ENCODE measurements at regions not wholly inside any gene's neighbourhood (a gene's known extent, or its start where the extent isn't known, plus 50 kb on each side); places are given as distances from the start of the nearest gene placed in this dataset.

DNA sequence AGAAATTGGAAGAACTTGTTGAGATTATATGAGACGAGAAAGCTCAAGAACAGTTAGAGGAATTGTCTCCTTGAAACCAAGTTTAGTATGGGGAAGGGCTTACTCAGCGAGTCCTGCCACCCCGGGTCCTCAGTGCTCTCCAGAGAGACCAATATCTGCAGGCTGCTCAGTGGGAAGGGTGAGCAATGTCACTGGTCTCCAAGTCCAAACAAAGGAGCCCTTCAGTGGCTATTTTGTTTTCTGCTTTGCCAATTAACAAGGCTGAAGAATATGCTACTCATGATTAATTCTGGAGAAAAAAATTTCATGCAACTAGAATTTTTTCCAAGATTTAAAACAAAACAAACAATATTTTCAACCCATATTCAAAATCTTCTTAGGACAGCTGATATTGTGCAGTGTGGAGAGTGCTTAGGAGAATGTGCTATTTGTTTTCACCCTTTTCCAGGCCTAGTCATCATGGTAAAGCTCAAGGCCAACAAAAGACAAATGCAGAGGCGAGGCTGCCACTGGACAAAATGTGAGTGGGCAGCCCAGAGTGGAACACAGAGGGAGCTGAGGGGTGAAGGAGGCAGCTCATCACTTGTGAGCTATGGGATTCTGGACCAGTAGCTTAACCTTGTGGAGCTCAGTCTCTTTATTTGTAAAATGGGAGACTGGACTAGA, 83.8 kb upstream of the TMEM17 start:
- no peaks in the 10 kb centered on the region for H3K36me3 Mint-ChIP-seq (ENCODE audit: low read depth)
- H3K4me3 Mint-ChIP-seq = no peak overlapping the region
- peaks cover 4% of the 10 kb centered on the region for H3K27me3 Mint-ChIP-seq (ENCODE audit: low read depth, poor library complexity)
- no peak for DNase-seq
- no peak overlapping the region for H3K27ac Mint-ChIP-seq
- no peaks in the 10 kb centered on the region for H3K4me1 Mint-ChIP-seq
- peaks cover 17% of the 10 kb centered on the region for H3K9me3 Mint-ChIP-seq
- TF ChIP-seq, protein P1, sequence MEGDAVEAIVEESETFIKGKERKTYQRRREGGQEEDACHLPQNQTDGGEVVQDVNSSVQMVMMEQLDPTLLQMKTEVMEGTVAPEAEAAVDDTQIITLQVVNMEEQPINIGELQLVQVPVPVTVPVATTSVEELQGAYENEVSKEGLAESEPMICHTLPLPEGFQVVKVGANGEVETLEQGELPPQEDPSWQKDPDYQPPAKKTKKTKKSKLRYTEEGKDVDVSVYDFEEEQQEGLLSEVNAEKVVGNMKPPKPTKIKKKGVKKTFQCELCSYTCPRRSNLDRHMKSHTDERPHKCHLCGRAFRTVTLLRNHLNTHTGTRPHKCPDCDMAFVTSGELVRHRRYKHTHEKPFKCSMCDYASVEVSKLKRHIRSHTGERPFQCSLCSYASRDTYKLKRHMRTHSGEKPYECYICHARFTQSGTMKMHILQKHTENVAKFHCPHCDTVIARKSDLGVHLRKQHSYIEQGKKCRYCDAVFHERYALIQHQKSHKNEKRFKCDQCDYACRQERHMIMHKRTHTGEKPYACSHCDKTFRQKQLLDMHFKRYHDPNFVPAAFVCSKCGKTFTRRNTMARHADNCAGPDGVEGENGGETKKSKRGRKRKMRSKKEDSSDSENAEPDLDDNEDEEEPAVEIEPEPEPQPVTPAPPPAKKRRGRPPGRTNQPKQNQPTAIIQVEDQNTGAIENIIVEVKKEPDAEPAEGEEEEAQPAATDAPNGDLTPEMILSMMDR (IDR thresholded peaks at IDR 0.05) = no peak

DNA sequence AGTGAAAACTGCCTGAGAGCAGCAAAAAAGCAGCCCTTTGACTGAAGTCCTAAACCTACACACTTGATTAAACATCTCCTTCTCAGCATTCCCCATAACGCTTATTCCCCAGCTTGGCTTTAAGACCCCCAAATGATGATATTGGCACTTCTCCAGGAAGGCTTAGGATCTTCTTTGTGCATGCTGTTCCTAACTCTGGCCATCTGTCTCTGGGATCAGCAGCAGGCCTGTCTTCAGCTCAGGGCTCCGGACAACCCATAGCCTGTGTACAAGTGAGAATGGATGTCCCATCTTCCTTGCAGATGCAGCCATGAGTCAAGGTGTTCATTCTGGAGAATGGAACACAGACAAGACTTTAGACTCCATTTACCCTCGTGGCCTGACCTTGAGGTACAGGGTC, 81.6 kb upstream of the TMEM17 start:
- H3K36me3 Mint-ChIP-seq (ENCODE audit: low read depth) = no peaks in the 10 kb centered on the region
- peaks cover 4% of the 10 kb centered on the region for H3K27me3 Mint-ChIP-seq (ENCODE audit: low read depth, poor library complexity)
- H3K9me3 Mint-ChIP-seq = peaks cover 17% of the 10 kb centered on the region
- H3K27ac Mint-ChIP-seq = no peak overlapping the region
- no peak for DNase-seq
- no peaks in the 10 kb centered on the region for H3K4me1 Mint-ChIP-seq
- TF ChIP-seq, protein P1 (IDR thresholded peaks at IDR 0.05) = no peak
- H3K4me3 Mint-ChIP-seq = no peak overlapping the region

DNA sequence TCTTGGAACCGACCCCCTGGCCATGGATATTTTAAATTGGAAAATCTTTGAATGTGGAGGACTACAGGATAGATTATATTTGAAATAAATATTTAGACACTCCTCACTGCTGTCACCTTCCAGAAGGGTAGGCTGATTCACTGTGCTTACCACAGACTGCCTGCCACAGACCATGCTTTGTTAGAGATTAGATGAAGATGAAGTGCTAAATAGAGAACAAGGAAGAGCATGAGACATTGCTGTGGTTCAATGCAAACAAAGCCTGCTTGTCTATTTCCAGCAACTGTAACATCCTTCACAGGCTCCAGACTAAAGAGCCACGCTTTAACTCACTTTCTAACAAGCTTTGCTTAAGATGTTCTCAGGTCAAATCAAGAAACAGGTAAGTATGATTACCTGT, 81.0 kb upstream of the TMEM17 start:
- H3K27ac Mint-ChIP-seq = no peak overlapping the region
- no peaks in the 10 kb centered on the region for H3K4me1 Mint-ChIP-seq
- H3K27me3 Mint-ChIP-seq (ENCODE audit: low read depth, poor library complexity) = peaks cover 4% of the 10 kb centered on the region
- H3K4me3 Mint-ChIP-seq = no peak overlapping the region
- H3K9me3 Mint-ChIP-seq = peaks cover 17% of the 10 kb centered on the region
- no peaks in the 10 kb centered on the region for H3K36me3 Mint-ChIP-seq (ENCODE audit: low read depth)
- TF ChIP-seq, protein P1 (IDR thresholded peaks at IDR 0.05) = no peak
- no peak for DNase-seq

DNA sequence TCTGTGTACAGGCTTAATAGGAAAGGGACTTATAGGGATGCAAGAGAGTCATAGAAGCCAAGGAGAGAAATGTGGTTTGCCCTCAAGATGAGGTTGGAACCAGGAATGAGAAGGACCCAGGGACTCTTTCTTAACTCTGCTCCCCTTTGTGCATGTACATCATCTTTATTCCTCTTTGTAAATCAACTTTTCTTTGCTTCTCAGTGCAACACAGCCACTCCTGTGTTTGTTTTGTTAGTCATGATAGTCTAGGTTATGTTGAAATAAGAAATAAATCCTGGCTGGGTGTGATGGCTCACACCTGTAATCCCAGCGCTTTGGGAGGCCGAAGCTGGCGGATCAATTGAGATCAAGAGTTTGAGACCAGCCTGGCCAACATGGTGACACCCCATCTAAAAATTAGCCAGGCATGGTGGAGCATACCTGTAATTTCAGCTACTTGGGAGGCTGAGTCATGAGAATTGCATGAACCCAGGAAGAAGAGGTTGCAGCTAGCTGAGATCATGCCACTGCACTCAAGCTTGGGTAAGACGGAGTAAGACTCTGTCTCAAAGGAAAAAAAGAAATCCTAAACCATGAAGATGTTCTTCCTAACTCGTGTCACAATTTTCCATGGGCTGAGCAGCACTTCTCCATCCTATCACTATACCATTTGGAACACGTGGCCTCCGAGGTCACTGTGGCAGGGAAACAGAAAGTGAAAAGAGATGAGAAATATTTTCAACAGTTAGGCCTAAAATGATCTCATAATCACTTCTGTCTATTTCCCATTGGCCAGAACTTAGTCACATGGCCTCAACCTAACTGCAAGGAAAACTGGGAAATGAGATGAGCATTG, 73.0 kb upstream of the TMEM17 start:
- no peak overlapping the region for H3K27ac Mint-ChIP-seq
- H3K4me1 Mint-ChIP-seq = no peaks in the 10 kb centered on the region
- no peaks in the 10 kb centered on the region for H3K9me3 Mint-ChIP-seq
- DNase-seq = no peak
- TF ChIP-seq, protein P1 (IDR thresholded peaks at IDR 0.05) = no peak
- no peak overlapping the region for H3K4me3 Mint-ChIP-seq
- no peaks in the 10 kb centered on the region for H3K36me3 Mint-ChIP-seq (ENCODE audit: low read depth)
- H3K27me3 Mint-ChIP-seq (ENCODE audit: low read depth, poor library complexity) = peaks cover 12% of the 10 kb centered on the region

DNA sequence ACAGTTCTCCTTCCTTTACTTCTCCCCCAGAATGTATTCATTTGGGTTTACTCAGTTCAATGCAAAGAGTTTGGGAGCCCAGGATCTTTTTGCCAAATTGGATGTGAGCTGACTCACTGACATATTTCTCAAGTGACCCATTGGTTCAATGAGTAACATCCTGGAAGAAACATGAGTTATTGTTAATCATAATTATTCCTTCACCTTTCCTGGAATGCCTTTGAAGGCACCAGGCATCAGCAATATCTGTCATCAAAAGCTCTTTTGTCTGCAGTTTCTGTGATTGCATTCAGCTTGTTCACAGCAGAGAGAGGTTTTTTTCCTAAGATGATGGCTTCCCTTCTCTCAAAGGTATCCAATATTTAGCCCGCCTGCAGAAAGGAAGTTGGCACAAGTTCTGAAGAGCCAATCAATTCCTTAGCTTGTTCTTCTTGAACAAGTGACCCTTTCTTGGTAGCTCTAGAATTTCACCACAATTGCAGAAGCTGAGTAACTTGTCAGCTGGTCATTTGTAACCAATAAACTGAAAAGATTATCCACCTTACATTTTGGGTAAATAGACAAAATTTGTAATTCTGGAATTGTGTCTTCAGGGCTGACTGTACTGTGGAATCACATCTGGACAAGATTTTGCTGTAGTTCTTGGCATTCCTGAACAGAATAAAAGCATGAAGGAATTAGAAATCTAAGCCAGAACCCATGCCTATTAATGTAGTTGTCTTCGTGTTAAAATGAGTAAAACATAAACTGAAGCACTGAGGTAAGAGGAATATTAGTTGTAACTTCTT, 72.2 kb upstream of the TMEM17 start:
- Mint-ChIP-seq H3K9me3 (no peaks in the 10 kb centered on the region), H3K36me3 (ENCODE audit: low read depth) (no peaks in the 10 kb centered on the region), H3K27me3 (ENCODE audit: low read depth, poor library complexity) (peaks cover 20% of the 10 kb centered on the region), H3K4me3 (no peak overlapping the region), H3K4me1 (no peaks in the 10 kb centered on the region), H3K27ac (no peak overlapping the region)
- DNase-seq = no peak
- TF ChIP-seq, protein P1 (IDR thresholded peaks at IDR 0.05) = no peak

Measured in nephron progenitor cell (in vitro differentiated cells).